CD8-positive, alpha-beta memory T cell (primary cell): ENCODE measurements at regions not wholly inside any gene's neighbourhood (a gene's known extent, or its start where the extent isn't known, plus 50 kb on each side); places are given as distances from the start of the nearest gene placed in this dataset.
"Not testable (repeated sequence)": the region's sequence is repeated elsewhere in the genome, so short reads cannot be mapped to it uniquely, and the experiment has no call there.

Experiments used
- CTCF ChIA-PET: fragments of 350-600 bp; sonication (Branson Sonifier 250); formaldehyde crosslinking; loops from one replicate; lab custom pipeline; 2021; ENCODE audit warnings: antibody characterized with exemption; lab: Charles Lee
- POLR2A ChIA-PET: fragments of 350-600 bp; sonication (Branson Sonifier 250); formaldehyde crosslinking; loops from one replicate; lab custom pipeline; 2021; ENCODE audit warnings: antibody characterized with exemption; lab: Charles Lee
- DNase-seq, 5 donors: peaks; one replicate each; pipeline versions ENCODE4 v3.0.0 to v3.0.0-alpha.2; 2020 to 2022; ENCODE audit warnings: mixed read lengths in 1 of 5
- H3K27ac ChIP-seq: one replicate; pipeline ENCODE4 v1.7.0; 2013; ENCODE audit warnings: low read depth, mild to moderate bottlenecking, low read length, moderate library complexity
- H3K27me3 ChIP-seq: 2 replicates; pipeline ENCODE4 v1.7.0; 2013; ENCODE audit warnings: low read length, mild to moderate bottlenecking; ENCODE audit not compliant: insufficient read depth, poor library complexity, severe bottlenecking
- H3K36me3 ChIP-seq: 2 replicates; pipeline ENCODE4 v1.7.0; 2013; ENCODE audit warnings: mild to moderate bottlenecking, low read length, moderate library complexity; ENCODE audit not compliant: insufficient read depth
- H3K4me1 ChIP-seq: 2 replicates; pipeline ENCODE4 v1.7.0; 2013; ENCODE audit warnings: mild to moderate bottlenecking, low read length, moderate library complexity; ENCODE audit not compliant: insufficient read depth
- H3K4me3 ChIP-seq: 2 replicates; pipeline ENCODE4 v1.7.0; 2013; ENCODE audit warnings: mild to moderate bottlenecking, low read length
- H3K9me3 ChIP-seq: 2 replicates; pipeline ENCODE4 v1.7.0; 2013; ENCODE audit warnings: mild to moderate bottlenecking, low read length
- H3K27ac Mint-ChIP-seq, 8 donors: one replicate each; pipeline ENCODE4 v1.8.0; 2020 to 2021; ENCODE audit warnings: mixed read lengths in 8 of 8, mild to moderate bottlenecking in 6 of 8, inconsistent platforms in 3 of 8, moderate library complexity in 3 of 8
- H3K27me3 Mint-ChIP-seq, 2 donors: one replicate each; pipeline ENCODE4 v1.8.0; 2020 to 2021; ENCODE audit warnings: mixed read lengths in 2 of 2, mild to moderate bottlenecking in 1 of 2, moderate library complexity in 1 of 2
- H3K36me3 Mint-ChIP-seq, 3 donors: one replicate each; pipeline ENCODE4 v1.8.0; 2020 to 2021; ENCODE audit warnings: mixed read lengths in 3 of 3, inconsistent platforms in 1 of 3, mild to moderate bottlenecking in 1 of 3
- H3K4me1 Mint-ChIP-seq, 3 donors: one replicate each; pipeline ENCODE4 v1.8.0; 2020 to 2021; ENCODE audit warnings: mixed read lengths in 3 of 3, inconsistent platforms in 1 of 3, mild to moderate bottlenecking in 1 of 3
- H3K4me3 Mint-ChIP-seq, 7 donors: one replicate each; pipeline ENCODE4 v1.8.0; 2020 to 2021; ENCODE audit warnings: mixed read lengths in 7 of 7, mild to moderate bottlenecking in 6 of 7, moderate library complexity in 4 of 7, inconsistent platforms in 2 of 7
- H3K9me3 Mint-ChIP-seq, 5 donors: one replicate each; pipeline ENCODE4 v1.8.0; 2020 to 2022; ENCODE audit warnings: mixed read lengths in 5 of 5, mild to moderate bottlenecking in 3 of 5, moderate library complexity in 2 of 5, inconsistent platforms in 1 of 5

- Mint-ChIP-seq H3K9me3 (peaks cover 4 to 29% (median 6%) of the 10 kb centered on the region in 5 donors), H3K4me3 (no peak overlapping the region), H3K27me3 (no peaks in the 10 kb centered on the region), H3K4me1 (no peaks in the 10 kb centered on the region), H3K27ac (no peak overlapping the region), H3K36me3 (no peaks in the 10 kb centered on the region)
- Histone ChIP-seq H3K36me3 (no peaks in the 10 kb centered on the region), H3K27ac (no peak overlapping the region), H3K4me1 (no peaks in the 10 kb centered on the region), H3K9me3 (peaks cover 7% of the 10 kb centered on the region), H3K27me3 (no peaks in the 10 kb centered on the region), H3K4me3 (no peak overlapping the region)
- DNase-seq, result no peak
- ChIA-PET POLR2A (no interaction called here), CTCF (no interaction called here)
These were observed 670.4 kb upstream of the CDH6 start for GRCh38 chr5:30523061-30523460.

- Mint-ChIP-seq H3K36me3 (no peaks in the 10 kb centered on the region), H3K4me3 (no peak overlapping the region), H3K9me3 (peaks cover 3 to 28% (median 11%) of the 10 kb centered on the region in 5 donors), H3K4me1 (no peaks in the 10 kb centered on the region), H3K27me3 (no peaks in the 10 kb centered on the region), H3K27ac (no peak overlapping the region)
- Histone ChIP-seq H3K27ac (no peak overlapping the region), H3K27me3 (no peaks in the 10 kb centered on the region), H3K4me3 (no peak overlapping the region), H3K36me3 (no peaks in the 10 kb centered on the region), H3K9me3 (no peaks in the 10 kb centered on the region), H3K4me1 (no peaks in the 10 kb centered on the region)
- no peak for DNase-seq
- POLR2A ChIA-PET, result no interaction called here
- CTCF ChIA-PET, result no interaction called here
These were observed 688.2 kb upstream of the CDH6 start for GRCh38 chr5:30505014-30505886.

- H3K4me1 ChIP-seq, result no peaks in the 10 kb centered on the region
- H3K9me3 ChIP-seq, result no peaks in the 10 kb centered on the region
- ChIA-PET POLR2A (no interaction called here), CTCF (no interaction called here)
- Mint-ChIP-seq H3K4me1 (no peaks in the 10 kb centered on the region), H3K36me3 (no peaks in the 10 kb centered on the region), H3K9me3 (peaks cover 3 to 19% (median 12%) of the 10 kb centered on the region in 5 donors), H3K27me3 (no peaks in the 10 kb centered on the region), H3K4me3 (no peak overlapping the region), H3K27ac (no peak overlapping the region)
- H3K27me3 ChIP-seq, result no peaks in the 10 kb centered on the region
- H3K4me3 ChIP-seq, result no peak overlapping the region
- no peak overlapping the region for H3K27ac ChIP-seq
- H3K36me3 ChIP-seq, result no peaks in the 10 kb centered on the region
- no peak for DNase-seq
These were observed 691.2 kb upstream of the CDH6 start for GRCh38 chr5:30502277-30502676.

- DNase-seq, result no peak
- ChIA-PET POLR2A (no interaction called here), CTCF (no interaction called here)
- Mint-ChIP-seq H3K27ac (no peak overlapping the region), H3K4me1 (no peaks in the 10 kb centered on the region), H3K4me3 (no peak overlapping the region), H3K36me3 (no peaks in the 10 kb centered on the region), H3K27me3 (no peaks in the 10 kb centered on the region), H3K9me3 (peaks cover 12 to 25% (median 16%) of the 10 kb centered on the region in 5 donors)
- H3K9me3 ChIP-seq, result no peaks in the 10 kb centered on the region
- no peaks in the 10 kb centered on the region for H3K27me3 ChIP-seq
- no peaks in the 10 kb centered on the region for H3K36me3 ChIP-seq
- no peaks in the 10 kb centered on the region for H3K4me1 ChIP-seq
- H3K4me3 ChIP-seq, result no peak overlapping the region
- H3K27ac ChIP-seq, result no peak overlapping the region
These were observed 692.4 kb upstream of the CDH6 start for GRCh38 chr5:30501065-30501464.

GRCh38 chr5:30500513-30500912 is 693.0 kb upstream of the CDH6 start:
- ChIA-PET POLR2A (no interaction called here), CTCF (no interaction called here)
- no peak overlapping the region for H3K4me3 ChIP-seq
- H3K36me3 ChIP-seq, result no peaks in the 10 kb centered on the region
- no peaks in the 10 kb centered on the region for H3K27me3 ChIP-seq
- H3K4me1 ChIP-seq, result no peaks in the 10 kb centered on the region
- no peaks in the 10 kb centered on the region for H3K4me1 Mint-ChIP-seq
- no peak overlapping the region for H3K27ac Mint-ChIP-seq
- no peak overlapping the region for H3K27ac ChIP-seq
- no peaks in the 10 kb centered on the region for H3K9me3 ChIP-seq
- DNase-seq, result no peak
- H3K27me3 Mint-ChIP-seq, result no peaks in the 10 kb centered on the region
- H3K9me3 Mint-ChIP-seq, result peaks cover 12 to 25% (median 16%) of the 10 kb centered on the region in 5 donors
- H3K36me3 Mint-ChIP-seq, result no peaks in the 10 kb centered on the region
- no peak overlapping the region for H3K4me3 Mint-ChIP-seq

GRCh38 chr5:30499402-30499801 is 694.1 kb upstream of the CDH6 start:
- Histone ChIP-seq H3K36me3 (no peaks in the 10 kb centered on the region), H3K4me3 (no peak overlapping the region), H3K27me3 (no peaks in the 10 kb centered on the region), H3K27ac (no peak overlapping the region), H3K9me3 (no peaks in the 10 kb centered on the region), H3K4me1 (no peaks in the 10 kb centered on the region)
- no peaks in the 10 kb centered on the region for H3K4me1 Mint-ChIP-seq
- ChIA-PET POLR2A (no interaction called here), CTCF (no interaction called here)
- H3K9me3 Mint-ChIP-seq, result peaks cover 15 to 25% (median 17%) of the 10 kb centered on the region in 5 donors
- H3K27me3 Mint-ChIP-seq, result no peaks in the 10 kb centered on the region
- H3K4me3 Mint-ChIP-seq, result no peak overlapping the region
- no peaks in the 10 kb centered on the region for H3K36me3 Mint-ChIP-seq
- no peak overlapping the region for H3K27ac Mint-ChIP-seq
- no peak for DNase-seq

- H3K4me1 Mint-ChIP-seq, result no peaks in the 10 kb centered on the region
These were observed 694.5 kb upstream of the CDH6 start for GRCh38 chr5:30498972-30499371.

GRCh38 chr5:30498509-30498908 is 695.0 kb upstream of the CDH6 start:
- CTCF ChIA-PET, H3K4me1 Mint-ChIP-seq, H3K9me3 ChIP-seq, H3K27me3 ChIP-seq, POLR2A ChIA-PET, H3K27me3 Mint-ChIP-seq, H3K4me1 ChIP-seq, H3K4me3 Mint-ChIP-seq, H3K27ac ChIP-seq, H3K36me3 ChIP-seq, H3K27ac Mint-ChIP-seq, H3K36me3 Mint-ChIP-seq, H3K4me3 ChIP-seq, DNase-seq: not testable (repeated sequence)
- H3K9me3 Mint-ChIP-seq, result peaks cover 10 to 23% (median 14%) of the 10 kb centered on the region in 5 donors

More at GRCh38 chr5:30498972-30499371, 694.5 kb upstream of the CDH6 start:
- H3K4me1 ChIP-seq, result no peaks in the 10 kb centered on the region
- ChIA-PET POLR2A (no interaction called here), CTCF (no interaction called here)
- H3K9me3 Mint-ChIP-seq, result peaks cover 15 to 23% (median 17%) of the 10 kb centered on the region in 5 donors
- no peak overlapping the region for H3K27ac Mint-ChIP-seq
- no peaks in the 10 kb centered on the region for H3K27me3 Mint-ChIP-seq
- no peaks in the 10 kb centered on the region for H3K9me3 ChIP-seq
- H3K36me3 ChIP-seq, result no peaks in the 10 kb centered on the region
- no peaks in the 10 kb centered on the region for H3K27me3 ChIP-seq
- H3K36me3 Mint-ChIP-seq, result no peaks in the 10 kb centered on the region
- H3K27ac ChIP-seq, result no peak overlapping the region
- DNase-seq, result no peak
- H3K4me3 ChIP-seq, result no peak overlapping the region
- no peak overlapping the region for H3K4me3 Mint-ChIP-seq
